IMR-90 (cell line): ENCODE measurements at regions not wholly inside any gene's neighbourhood (a gene's known extent, or its start where the extent isn't known, plus 50 kb on each side); places are given as distances from the start of the nearest gene placed in this dataset.

Experiments
- ATAC-seq: fragments of 200-7000 bp; cut with Tn5 transposase; 2 replicates; pipeline ENCODE4 v1.9.1; 2020; ENCODE audit warnings: low read depth, mild to moderate bottlenecking, moderate library complexity
- BruUV-seq: library from RNA; stranded (reverse); fragments of 400-500 nt; replicated peaks from 2 replicates; lab custom pipeline; 2021; lab: Mats Ljungman, UMichigan
- CTCF ChIA-PET: fragments of 300-600 bp; formaldehyde crosslinking; extraction: SDS; loops from one replicate; lab custom pipeline; 2021; ENCODE audit warnings: antibody characterized with exemption; lab: Yijun Ruan, JAX
- POLR2A ChIA-PET: fragments of 300-600 bp; sonication (Branson Sonifier 250); formaldehyde crosslinking; loops from one replicate; lab custom pipeline; 2022; ENCODE audit warnings: antibody characterized with exemption; ENCODE audit not compliant: unreplicated experiment; lab: Charles Lee
- DNase-seq: peaks from one replicate; pipeline ENCODE4 v3.0.0; 2013
- H2AFZ ChIP-seq: replicated peaks from 2 replicates; pipeline ENCODE3; 2013; ENCODE audit warnings: low read length, mild to moderate bottlenecking; ENCODE audit not compliant: poor library complexity
- H2AK5ac ChIP-seq: 2 replicates; pipeline ENCODE4 v1.6.1; 2013; ENCODE audit warnings: low read depth, low read length, inconsistent platforms
- H2AK9ac ChIP-seq: replicated peaks from 2 replicates; pipeline ENCODE3; 2013; ENCODE audit warnings: mild to moderate bottlenecking, low read depth, low read length, moderate library complexity; ENCODE audit not compliant: poor library complexity
- H2BK120ac ChIP-seq: 2 replicates; pipeline ENCODE4 v1.6.1; 2013; ENCODE audit warnings: low read depth, low read length, inconsistent platforms
- H2BK15ac ChIP-seq: 3 replicates; pipeline ENCODE4 v1.6.1; 2013; ENCODE audit warnings: low read depth, low read length, inconsistent platforms
- H2BK20ac ChIP-seq: 2 replicates; pipeline ENCODE4 v1.6.1; 2013; ENCODE audit warnings: low read depth, mild to moderate bottlenecking, inconsistent platforms, low read length, moderate library complexity
- H2BK5ac ChIP-seq: 2 replicates; pipeline ENCODE4 v1.6.1; 2013; ENCODE audit warnings: mild to moderate bottlenecking, low read depth, low read length, inconsistent platforms; ENCODE audit not compliant: poor library complexity, severe bottlenecking
- H3K14ac ChIP-seq: replicated peaks from 2 replicates; pipeline ENCODE4 v1.6.1; 2013; ENCODE audit warnings: low read depth, low read length, inconsistent platforms
- H3K18ac ChIP-seq: 2 replicates; pipeline ENCODE4 v1.6.1; 2013; ENCODE audit warnings: low read depth, low read length, control low read depth
- H3K23ac ChIP-seq: 2 replicates; pipeline ENCODE4 v1.6.1; 2013; ENCODE audit warnings: low read depth, low read length, inconsistent platforms
- H3K27ac ChIP-seq: 2 replicates; pipeline ENCODE4 v1.5.1; 2013; ENCODE audit warnings: mild to moderate bottlenecking, control low read depth, low read length; ENCODE audit not compliant: insufficient read depth
- H3K27me3 ChIP-seq: 2 replicates; pipeline ENCODE4 v1.6.1; 2013; ENCODE audit warnings: low read length; ENCODE audit not compliant: control insufficient read depth, insufficient read depth
- H3K36me3 ChIP-seq: 2 replicates; pipeline ENCODE4 v1.6.1; 2013; ENCODE audit warnings: low read length, mixed read lengths; ENCODE audit not compliant: control insufficient read depth, insufficient read depth
- H3K4ac ChIP-seq: 2 replicates; pipeline ENCODE4 v1.6.1; 2013; ENCODE audit warnings: low read depth, low read length, inconsistent platforms
- H3K4me1 ChIP-seq: 2 replicates; pipeline ENCODE4 v1.6.1; 2013; ENCODE audit warnings: low read length, mixed read lengths; ENCODE audit not compliant: control insufficient read depth, insufficient read depth
- H3K4me2 ChIP-seq: 2 replicates; pipeline ENCODE4 v1.6.1; 2013; ENCODE audit warnings: low read depth, mild to moderate bottlenecking, control low read depth, low read length, moderate library complexity
- H3K4me3 ChIP-seq: 2 replicates; pipeline ENCODE4 v1.5.1; 2013; ENCODE audit warnings: low read depth, mild to moderate bottlenecking, control low read depth, low read length, moderate library complexity; ENCODE audit not compliant: insufficient read depth
- H3K56ac ChIP-seq: 2 replicates; pipeline ENCODE4 v1.6.1; 2013; ENCODE audit warnings: low read length, inconsistent platforms; ENCODE audit not compliant: insufficient read depth; ENCODE audit errors: extremely low read depth
- H3K79me1 ChIP-seq, 2 experiments: 2 replicates each; pipeline ENCODE4 v1.6.1; 2013; ENCODE audit warnings: low read length in 2 of 2, inconsistent platforms in 1 of 2, low read depth in 1 of 2
- H3K9ac ChIP-seq: 2 replicates; pipeline ENCODE4 v1.6.1; 2013; ENCODE audit warnings: low read depth, low read length, control low read depth
- H3K9me1 ChIP-seq: 2 replicates; pipeline ENCODE4 v1.6.1; 2013; ENCODE audit warnings: low read length, inconsistent platforms; ENCODE audit not compliant: insufficient read depth
- H3K9me3 ChIP-seq: 2 replicates; pipeline ENCODE4 v1.6.1; 2013; ENCODE audit warnings: low read length; ENCODE audit not compliant: control insufficient read depth, insufficient read depth
- H4K20me1 ChIP-seq: 2 replicates; pipeline ENCODE4 v1.6.1; 2013; ENCODE audit warnings: low read length, inconsistent platforms; ENCODE audit not compliant: insufficient read depth
- H4K5ac ChIP-seq: 2 replicates; pipeline ENCODE4 v1.6.1; 2013; ENCODE audit warnings: mild to moderate bottlenecking, low read depth, low read length, control low read depth
- H4K8ac ChIP-seq, 2 experiments: 2 replicates each; pipeline ENCODE4 v1.6.1; 2013; ENCODE audit warnings: low read depth in 2 of 2, low read length in 2 of 2, control low read depth in 1 of 2, inconsistent platforms in 1 of 2
- H4K91ac ChIP-seq: 2 replicates; pipeline ENCODE4 v1.6.1; 2013; ENCODE audit warnings: low read depth, low read length, inconsistent platforms; ENCODE audit not compliant: insufficient read depth
- BHLHE40 ChIP-seq: fragments of 150-350 bp; IDR thresholded peaks from 2 replicates; pipeline ENCODE4 v1.6.1; 2016; ENCODE audit warnings: mild to moderate bottlenecking, low read depth, low read length
- CEBPB ChIP-seq: IDR thresholded peaks from 2 replicates; pipeline ENCODE4 v1.6.1; 2012; ENCODE audit warnings: low read depth, low read length, improper control_type of control experiment
- CHD1 ChIP-seq: IDR thresholded peaks from 2 replicates; pipeline ENCODE4 v1.6.1; 2012; ENCODE audit warnings: low read depth, low read length, improper control_type of control experiment
- FOS ChIP-seq: fragments of 150-350 bp; IDR thresholded peaks from 2 replicates; pipeline ENCODE4 v1.6.1; 2016; ENCODE audit warnings: low read depth, low read length
- MAFK ChIP-seq: IDR thresholded peaks from 2 replicates; pipeline ENCODE4 v1.6.1; 2012; ENCODE audit warnings: low read depth, low read length, improper control_type of control experiment
- MAZ ChIP-seq: IDR thresholded peaks from 2 replicates; pipeline ENCODE4 v1.6.1; 2012; ENCODE audit warnings: low read depth, mild to moderate bottlenecking, low read length, improper control_type of control experiment, moderate library complexity, borderline replicate concordance
- MXI1 ChIP-seq: IDR thresholded peaks from 2 replicates; pipeline ENCODE4 v1.6.1; 2012; ENCODE audit warnings: low read depth, mild to moderate bottlenecking, low read length, moderate library complexity, borderline replicate concordance
- NFE2L2 ChIP-seq: fragments of 150-350 bp; IDR thresholded peaks from 2 replicates; pipeline ENCODE4 v1.6.1; 2016; ENCODE audit warnings: low read depth, mild to moderate bottlenecking, low read length
- RAD21 ChIP-seq: IDR thresholded peaks from 2 replicates; pipeline ENCODE4 v1.6.1; 2012; ENCODE audit warnings: low read length, improper control_type of control experiment
- RCOR1 ChIP-seq: IDR thresholded peaks from 2 replicates; pipeline ENCODE4 v1.6.1; 2012; ENCODE audit warnings: mild to moderate bottlenecking, low read length, improper control_type of control experiment; ENCODE audit not compliant: insufficient replicate concordance
- RFX5 ChIP-seq: IDR thresholded peaks from 2 replicates; pipeline ENCODE4 v1.8.0; 2012; ENCODE audit warnings: low read depth, mild to moderate bottlenecking, low read length, moderate library complexity
- SMC3 ChIP-seq: fragments of 150-350 bp; IDR thresholded peaks from 2 replicates; pipeline ENCODE4 v1.6.1; 2016; ENCODE audit warnings: low read depth, mild to moderate bottlenecking, antibody characterized with exemption, low read length, moderate library complexity
- WGBS, 2 experiments: methylation state at CpG; one replicate each; pipeline versions ENCODE4 v1.1.5 to v1.1.7; 2013; ENCODE audit warnings: missing lambda C conversion rate in 2 of 2; ENCODE audit not compliant: insufficient read length in 1 of 2; ENCODE audit errors: extremely low coverage in 2 of 2; 5-methylcytosine and 5-hydroxymethylcytosine counted together
- dilution Hi-C: fragments of 300-500 bp; cut with HindIII; formaldehyde crosslinking; loops from one replicate; pipeline ENCODE4 v1.14.3; 2018; ENCODE audit warnings: low sequenced_read_pairs; ENCODE audit not compliant: unreplicated experiment
- in situ Hi-C: fragments of 300-500 bp; cut with MboI; formaldehyde crosslinking; loops from 3 replicates; pipeline ENCODE4 v1.14.3; 2019; ENCODE audit warnings: low sequenced_read_pairs, inconsistent platforms, mixed read lengths
- intact Hi-C: fragments of 100-400 bp; cut with micrococcal nuclease; formaldehyde crosslinking; loops from 2 replicates; pipeline ENCODE4 v1.10.0; 2022
- TF ChIP-seq, protein P1 (sequence below): fragments of 150-350 bp; IDR thresholded peaks from 2 replicates; pipeline ENCODE4 v1.6.1; 2016; ENCODE audit warnings: low read depth, mild to moderate bottlenecking, low read length, moderate library complexity, borderline replicate concordance
- TF ChIP-seq, protein P2 (sequence below): conservative IDR thresholded peaks from 2 replicates; pipeline ENCODE4 v1.5.1; 2012; ENCODE audit warnings: mild to moderate bottlenecking, low read depth, low read length, improper control_type of control experiment
- TF ChIP-seq, protein P3 (sequence below): fragments of 150-350 bp; IDR thresholded peaks from 2 replicates; pipeline ENCODE4 v1.6.1; 2017; ENCODE audit warnings: mild to moderate bottlenecking, antibody characterized with exemption, low read length, low read depth

DNA sequence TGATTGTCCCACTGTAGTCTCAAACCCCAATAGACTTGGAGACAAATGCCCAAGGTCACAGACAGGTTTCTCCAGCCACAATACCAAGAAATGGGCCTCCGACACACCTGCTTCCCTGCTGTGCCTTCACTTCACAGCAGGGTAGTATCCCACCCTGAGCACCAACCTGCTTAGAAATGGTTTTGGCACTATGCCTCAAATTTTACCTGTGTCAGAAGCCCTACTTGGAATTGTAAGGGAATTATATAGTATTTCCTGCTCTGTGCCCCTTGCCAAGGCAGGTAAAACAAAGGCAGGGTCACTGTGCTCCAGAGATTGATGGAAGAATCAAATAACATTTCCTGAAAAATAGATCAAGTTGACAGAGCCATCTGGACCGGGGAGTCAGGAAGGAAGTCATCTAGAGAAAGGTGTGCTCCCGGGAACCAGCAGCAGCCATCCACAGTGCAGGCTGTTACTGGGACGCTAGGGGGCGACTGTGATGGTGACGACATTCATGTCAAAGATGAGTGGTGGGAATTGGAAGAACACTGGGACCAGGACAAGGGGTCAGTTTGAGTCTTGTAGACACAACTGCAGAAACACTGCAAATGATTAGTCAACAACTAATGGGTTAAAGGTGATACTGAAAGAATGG is 117.8 kb upstream of the AKR1E2 start:
- WGBS, 2 experiments: 66% methylated on average over 5 of the region's 6 CpGs; no CpG with 5 or more reads in 1 of the 2 experiments
- dilution Hi-C loops: no loop called here

More for the DNA sequence above, 117.8 kb upstream of the AKR1E2 start:
- Histone ChIP-seq H3K56ac (no peak overlapping the region), H4K8ac (no peak overlapping the region), H4K20me1 (no peaks in the 10 kb centered on the region), H3K18ac (no peak overlapping the region), H3K27ac (no peak overlapping the region), H3K27me3 (no peaks in the 10 kb centered on the region), H3K4me2 (no peak overlapping the region), H2AK5ac (peak overlapping the region; percentile 12; the same call in 1 of the 2 replicates), H3K9me1 (no peaks in the 10 kb centered on the region), H2BK5ac (no peak overlapping the region), H3K9me3 (no peaks in the 10 kb centered on the region), H3K4ac (no peak overlapping the region), H2AFZ (no peak overlapping the region), H3K9ac (no peak overlapping the region), H4K5ac (no peak overlapping the region), H4K91ac (no peak overlapping the region), H2BK120ac (no peak overlapping the region), H3K79me1 (no peaks in the 10 kb centered on the region), H3K36me3 (no peaks in the 10 kb centered on the region), H3K4me1 (peaks cover 3% of the 10 kb centered on the region; the same call in 1 of the 2 replicates), H2BK20ac (no peak overlapping the region), H2AK9ac (no peak overlapping the region), H3K14ac (no peak overlapping the region), H3K23ac (no peak overlapping the region), H2BK15ac (peak overlapping the region; percentile 10; the same call in 1 of the 3 replicates), H3K4me3 (no peak overlapping the region)
- ChIA-PET POLR2A (no interaction called here), CTCF (no interaction called here)
- intact Hi-C loops: no loop called here
- DNase-seq (no peak), ATAC-seq (no peak)
- in situ Hi-C loops: no loop called here
- BruUV-seq: no TSS peak
- TF ChIP-seq SMC3 (no peak), FOS (no peak), CHD1 (no peak), MAZ (no peak), NFE2L2 (no peak), RCOR1 (no peak), RAD21 (no peak), BHLHE40 (no peak), MAFK (no peak), CEBPB (no peak), RFX5 (no peak), MXI1 (no peak)
- TF ChIP-seq, protein P1, sequence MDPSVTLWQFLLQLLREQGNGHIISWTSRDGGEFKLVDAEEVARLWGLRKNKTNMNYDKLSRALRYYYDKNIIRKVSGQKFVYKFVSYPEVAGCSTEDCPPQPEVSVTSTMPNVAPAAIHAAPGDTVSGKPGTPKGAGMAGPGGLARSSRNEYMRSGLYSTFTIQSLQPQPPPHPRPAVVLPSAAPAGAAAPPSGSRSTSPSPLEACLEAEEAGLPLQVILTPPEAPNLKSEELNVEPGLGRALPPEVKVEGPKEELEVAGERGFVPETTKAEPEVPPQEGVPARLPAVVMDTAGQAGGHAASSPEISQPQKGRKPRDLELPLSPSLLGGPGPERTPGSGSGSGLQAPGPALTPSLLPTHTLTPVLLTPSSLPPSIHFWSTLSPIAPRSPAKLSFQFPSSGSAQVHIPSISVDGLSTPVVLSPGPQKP: no peak
- TF ChIP-seq, protein P2, sequence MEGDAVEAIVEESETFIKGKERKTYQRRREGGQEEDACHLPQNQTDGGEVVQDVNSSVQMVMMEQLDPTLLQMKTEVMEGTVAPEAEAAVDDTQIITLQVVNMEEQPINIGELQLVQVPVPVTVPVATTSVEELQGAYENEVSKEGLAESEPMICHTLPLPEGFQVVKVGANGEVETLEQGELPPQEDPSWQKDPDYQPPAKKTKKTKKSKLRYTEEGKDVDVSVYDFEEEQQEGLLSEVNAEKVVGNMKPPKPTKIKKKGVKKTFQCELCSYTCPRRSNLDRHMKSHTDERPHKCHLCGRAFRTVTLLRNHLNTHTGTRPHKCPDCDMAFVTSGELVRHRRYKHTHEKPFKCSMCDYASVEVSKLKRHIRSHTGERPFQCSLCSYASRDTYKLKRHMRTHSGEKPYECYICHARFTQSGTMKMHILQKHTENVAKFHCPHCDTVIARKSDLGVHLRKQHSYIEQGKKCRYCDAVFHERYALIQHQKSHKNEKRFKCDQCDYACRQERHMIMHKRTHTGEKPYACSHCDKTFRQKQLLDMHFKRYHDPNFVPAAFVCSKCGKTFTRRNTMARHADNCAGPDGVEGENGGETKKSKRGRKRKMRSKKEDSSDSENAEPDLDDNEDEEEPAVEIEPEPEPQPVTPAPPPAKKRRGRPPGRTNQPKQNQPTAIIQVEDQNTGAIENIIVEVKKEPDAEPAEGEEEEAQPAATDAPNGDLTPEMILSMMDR: no peak
- TF ChIP-seq, protein P3, sequence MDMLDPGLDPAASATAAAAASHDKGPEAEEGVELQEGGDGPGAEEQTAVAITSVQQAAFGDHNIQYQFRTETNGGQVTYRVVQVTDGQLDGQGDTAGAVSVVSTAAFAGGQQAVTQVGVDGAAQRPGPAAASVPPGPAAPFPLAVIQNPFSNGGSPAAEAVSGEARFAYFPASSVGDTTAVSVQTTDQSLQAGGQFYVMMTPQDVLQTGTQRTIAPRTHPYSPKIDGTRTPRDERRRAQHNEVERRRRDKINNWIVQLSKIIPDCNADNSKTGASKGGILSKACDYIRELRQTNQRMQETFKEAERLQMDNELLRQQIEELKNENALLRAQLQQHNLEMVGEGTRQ: no peak
